Esophagus squamous epithelium (tissue), 4 donors: ENCODE measurements at regions not wholly inside any gene's neighbourhood (a gene's known extent, or its start where the extent isn't known, plus 50 kb on each side); places are given as distances from the start of the nearest gene placed in this dataset.

Source experiments
- CTCF ChIP-seq, 6 experiments: fragments of 450-650 bp in 4 of 6; fragments of 200-600 bp in 2 of 6; sonication (generic) in 2 of 6; IDR thresholded peaks; one replicate each; pipeline ENCODE4 v1.5.1; 2016 to 2019; ENCODE audit warnings: antibody characterized with exemption in 6 of 6, mild to moderate bottlenecking in 4 of 6, moderate library complexity in 4 of 6
- POLR2A ChIP-seq, 4 donors: fragments of 450-650 bp; IDR thresholded peaks; one replicate each; pipeline ENCODE4 v1.6.1; 2017; ENCODE audit warnings: antibody characterized with exemption in 4 of 4, mild to moderate bottlenecking in 4 of 4, moderate library complexity in 3 of 4

DNA sequence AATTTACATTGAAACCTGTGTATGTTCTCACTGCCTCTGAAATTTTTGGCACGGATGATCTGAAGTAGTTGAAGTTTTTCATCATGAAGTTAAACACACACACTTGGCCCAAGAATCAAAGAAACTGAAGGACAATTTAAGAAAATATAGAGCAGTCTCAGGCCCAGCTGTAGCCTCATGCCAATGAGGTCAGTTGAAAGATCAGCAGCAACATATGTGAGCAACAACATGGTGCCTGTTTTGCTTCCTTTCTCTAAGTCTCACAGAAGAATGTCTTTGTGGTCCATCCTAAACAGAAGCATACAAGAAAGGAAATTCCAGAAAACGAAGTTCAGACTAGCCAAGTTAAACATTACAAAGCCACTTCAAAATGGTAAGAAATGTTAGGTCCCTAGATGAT lies 1737.2 kb downstream of the MAT2B start:
- no peak for TF ChIP-seq CTCF (IDR thresholded peaks at IDR 0.05)
- TF ChIP-seq POLR2A (IDR thresholded peaks at IDR 0.05), result no peak
